ENCODE measurements at regions not wholly inside any gene's neighbourhood (a gene's known extent, or its start where the extent isn't known, plus 50 kb on each side); places are given as distances from the start of the nearest gene placed in this dataset.
A peak's percentile ranks its signal among the peaks of the same experiment; 100 is the strongest.

- H3K27ac ChIP-seq (ENCODE audit: low read depth, low read length), result no peak overlapping the region
- WGBS (ENCODE audit: insufficient coverage), result 45% methylated on average over 8 of the region's 12 CpGs
- H3K36me3 ChIP-seq (ENCODE audit: control insufficient read depth, insufficient read depth, low read length), result no peaks in the 10 kb centered on the region
- peaks cover 2% of the 10 kb centered on the region for H3K27me3 ChIP-seq (ENCODE audit: control insufficient read depth, insufficient read depth, low read length)
- peaks cover 61% of the 10 kb centered on the region for H3K4me1 ChIP-seq (ENCODE audit: control insufficient read depth, insufficient read depth, low read length)
- no peak overlapping the region for H3K4me3 ChIP-seq (ENCODE audit: low read depth, low read length)
- no peak for DNase-seq (ENCODE audit: low read depth in 4 of 6, low spot score in 6 of 6)
- H3K9me3 ChIP-seq (ENCODE audit: control insufficient read depth, insufficient read depth, low read length), result no peaks in the 10 kb centered on the region
Measured at GRCh38 chr21:43278359-43278758, 109.6 kb downstream of the CRYAA start.

- Histone ChIP-seq H3K27ac (ENCODE audit: low read depth, low read length) (no peak overlapping the region), H3K4me1 (ENCODE audit: control insufficient read depth, insufficient read depth, low read length) (peaks cover 66% of the 10 kb centered on the region), H3K27me3 (ENCODE audit: control insufficient read depth, insufficient read depth, low read length) (peaks cover 2% of the 10 kb centered on the region), H3K4me3 (ENCODE audit: low read depth, low read length) (no peak overlapping the region), H3K9me3 (ENCODE audit: control insufficient read depth, insufficient read depth, low read length) (no peaks in the 10 kb centered on the region), H3K36me3 (ENCODE audit: control insufficient read depth, insufficient read depth, low read length) (no peaks in the 10 kb centered on the region)
- WGBS (ENCODE audit: insufficient coverage), result 62% methylated on average over 20 of the region's 30 CpGs
- DNase-seq (ENCODE audit: low read depth in 4 of 6, low spot score in 6 of 6), result peak in 2 of 6 donors; percentile 59 to 79
Measured at GRCh38 chr21:43277481-43278351, 108.9 kb downstream of the CRYAA start.

GRCh38 chr21:43276811-43277210 is 108.0 kb downstream of the CRYAA start:
- peaks cover 69% of the 10 kb centered on the region for H3K4me1 ChIP-seq (ENCODE audit: control insufficient read depth, insufficient read depth, low read length)
- DNase-seq (ENCODE audit: low read depth in 4 of 6, low spot score in 6 of 6), result no peak

GRCh38 chr21:43275421-43276211 is 106.8 kb downstream of the CRYAA start:
- Histone ChIP-seq H3K27ac (ENCODE audit: low read depth, low read length) (peak overlapping the region; percentile 10), H3K4me1 (ENCODE audit: control insufficient read depth, insufficient read depth, low read length) (peaks cover 76% of the 10 kb centered on the region), H3K36me3 (ENCODE audit: control insufficient read depth, insufficient read depth, low read length) (no peaks in the 10 kb centered on the region), H3K27me3 (ENCODE audit: control insufficient read depth, insufficient read depth, low read length) (peaks cover 4% of the 10 kb centered on the region), H3K4me3 (ENCODE audit: low read depth, low read length) (no peak overlapping the region), H3K9me3 (ENCODE audit: control insufficient read depth, insufficient read depth, low read length) (no peaks in the 10 kb centered on the region)
- DNase-seq (ENCODE audit: low read depth in 4 of 6, low spot score in 6 of 6), result peak in 2 of 6 donors; percentile 64 to 72
- 16% methylated on average over 4 of the region's 6 CpGs for WGBS (ENCODE audit: insufficient coverage)

More at GRCh38 chr21:43276811-43277210, 108.0 kb downstream of the CRYAA start:
- Histone ChIP-seq H3K4me3 (ENCODE audit: low read depth, low read length) (no peak overlapping the region), H3K27ac (ENCODE audit: low read depth, low read length) (no peak overlapping the region), H3K9me3 (ENCODE audit: control insufficient read depth, insufficient read depth, low read length) (no peaks in the 10 kb centered on the region), H3K36me3 (ENCODE audit: control insufficient read depth, insufficient read depth, low read length) (no peaks in the 10 kb centered on the region), H3K27me3 (ENCODE audit: control insufficient read depth, insufficient read depth, low read length) (peaks cover 4% of the 10 kb centered on the region)
- 67% methylated on average over 7 of the region's 16 CpGs for WGBS (ENCODE audit: insufficient coverage)

GRCh38 chr21:43274946-43275310 is 106.1 kb downstream of the CRYAA start:
- H3K27me3 ChIP-seq (ENCODE audit: control insufficient read depth, insufficient read depth, low read length), result peaks cover 4% of the 10 kb centered on the region
- no peak for DNase-seq (ENCODE audit: low read depth in 4 of 6, low spot score in 6 of 6)

GRCh38 chr21:43274022-43274945 is 105.5 kb downstream of the CRYAA start:
- H3K36me3 ChIP-seq (ENCODE audit: control insufficient read depth, insufficient read depth, low read length), result no peaks in the 10 kb centered on the region
- H3K4me1 ChIP-seq (ENCODE audit: control insufficient read depth, insufficient read depth, low read length), result peaks cover 88% of the 10 kb centered on the region
- peaks cover 4% of the 10 kb centered on the region for H3K27me3 ChIP-seq (ENCODE audit: control insufficient read depth, insufficient read depth, low read length)
- no peak for DNase-seq (ENCODE audit: low read depth in 4 of 6, low spot score in 6 of 6)
- peak overlapping the region; percentile 7 for H3K27ac ChIP-seq (ENCODE audit: low read depth, low read length)
- H3K4me3 ChIP-seq (ENCODE audit: low read depth, low read length), result no peak overlapping the region
- H3K9me3 ChIP-seq (ENCODE audit: control insufficient read depth, insufficient read depth, low read length), result no peaks in the 10 kb centered on the region
- 88% methylated on average over 14 of the region's 21 CpGs for WGBS (ENCODE audit: insufficient coverage)

More at GRCh38 chr21:43274946-43275310, 106.1 kb downstream of the CRYAA start:
- H3K36me3 ChIP-seq (ENCODE audit: control insufficient read depth, insufficient read depth, low read length), result no peaks in the 10 kb centered on the region
- no peaks in the 10 kb centered on the region for H3K9me3 ChIP-seq (ENCODE audit: control insufficient read depth, insufficient read depth, low read length)
- WGBS (ENCODE audit: insufficient coverage), result 52% methylated on average over 2 of the region's 6 CpGs
- no peak overlapping the region for H3K4me3 ChIP-seq (ENCODE audit: low read depth, low read length)
- H3K27ac ChIP-seq (ENCODE audit: low read depth, low read length), result peak overlapping the region; percentile 10
- H3K4me1 ChIP-seq (ENCODE audit: control insufficient read depth, insufficient read depth, low read length), result peaks cover 83% of the 10 kb centered on the region

- WGBS (ENCODE audit: insufficient coverage), result 75% methylated on average over 7 of the region's 9 CpGs
- peaks cover 88% of the 10 kb centered on the region for H3K4me1 ChIP-seq (ENCODE audit: control insufficient read depth, insufficient read depth, low read length)
- H3K27me3 ChIP-seq (ENCODE audit: control insufficient read depth, insufficient read depth, low read length), result peaks cover 4% of the 10 kb centered on the region
- H3K36me3 ChIP-seq (ENCODE audit: control insufficient read depth, insufficient read depth, low read length), result no peaks in the 10 kb centered on the region
- H3K4me3 ChIP-seq (ENCODE audit: low read depth, low read length), result no peak overlapping the region
- no peaks in the 10 kb centered on the region for H3K9me3 ChIP-seq (ENCODE audit: control insufficient read depth, insufficient read depth, low read length)
- no peak overlapping the region for H3K27ac ChIP-seq (ENCODE audit: low read depth, low read length)
- no peak for DNase-seq (ENCODE audit: low read depth in 4 of 6, low spot score in 6 of 6)
Measured at GRCh38 chr21:43273708-43274021, 104.9 kb downstream of the CRYAA start.

GRCh38 chr21:43273016-43273707 is 104.4 kb downstream of the CRYAA start:
- H3K4me3 ChIP-seq (ENCODE audit: low read depth, low read length), result no peak overlapping the region
- H3K36me3 ChIP-seq (ENCODE audit: control insufficient read depth, insufficient read depth, low read length), result no peaks in the 10 kb centered on the region
- peaks cover 4% of the 10 kb centered on the region for H3K27me3 ChIP-seq (ENCODE audit: control insufficient read depth, insufficient read depth, low read length)
- WGBS (ENCODE audit: insufficient coverage), result 92% methylated on average over 21 of the region's 22 CpGs
- H3K27ac ChIP-seq (ENCODE audit: low read depth, low read length), result no peak overlapping the region
- DNase-seq (ENCODE audit: low read depth in 4 of 6, low spot score in 6 of 6), result no peak
- peaks cover 88% of the 10 kb centered on the region for H3K4me1 ChIP-seq (ENCODE audit: control insufficient read depth, insufficient read depth, low read length)
- no peaks in the 10 kb centered on the region for H3K9me3 ChIP-seq (ENCODE audit: control insufficient read depth, insufficient read depth, low read length)

GRCh38 chr21:43272591-43272990 is 103.8 kb downstream of the CRYAA start:
- Histone ChIP-seq H3K4me3 (ENCODE audit: low read depth, low read length) (no peak overlapping the region), H3K36me3 (ENCODE audit: control insufficient read depth, insufficient read depth, low read length) (no peaks in the 10 kb centered on the region), H3K27ac (ENCODE audit: low read depth, low read length) (no peak overlapping the region), H3K9me3 (ENCODE audit: control insufficient read depth, insufficient read depth, low read length) (no peaks in the 10 kb centered on the region), H3K27me3 (ENCODE audit: control insufficient read depth, insufficient read depth, low read length) (peaks cover 4% of the 10 kb centered on the region), H3K4me1 (ENCODE audit: control insufficient read depth, insufficient read depth, low read length) (peaks cover 88% of the 10 kb centered on the region)
- DNase-seq (ENCODE audit: low read depth in 4 of 6, low spot score in 6 of 6), result no peak
- WGBS (ENCODE audit: insufficient coverage), result 91% methylated on average over 8 of the region's 8 CpGs

Data from spinal cord (tissue), 9 donors.